ENCODE measurements at regions not wholly inside any gene's neighbourhood (a gene's known extent, or its start where the extent isn't known, plus 50 kb on each side); places are given as distances from the start of the nearest gene placed in this dataset.

- Histone ChIP-seq H3K27ac (ENCODE audit: low read depth, low read length) (no peak overlapping the region), H3K4me2 (ENCODE audit: low read length) (no peak overlapping the region), H3K9me3 (ENCODE audit: control insufficient read depth in 1 of 2, insufficient read depth in 1 of 2, low read depth in 1 of 2, low read length in 2 of 2) (peaks cover 0 to 6% of the 10 kb centered on the region in 2 experiments; a peak in 1 of 4 replicates), H3K9me2 (ENCODE audit: insufficient read depth) (no peaks in the 10 kb centered on the region), H3K4me3 (replicated peaks in 1 of 2; ENCODE audit: low read depth in 1 of 2, low read length in 2 of 2) (no peak overlapping the region), H3K79me2 (ENCODE audit: insufficient read depth, low read length) (no peaks in the 10 kb centered on the region), H4K20me1 (ENCODE audit: insufficient read depth) (no peaks in the 10 kb centered on the region), H2AFZ (ENCODE audit: low read depth, low read length, poor library complexity, severe bottlenecking) (no peak overlapping the region), H3K27me3 (ENCODE audit: insufficient read depth, low read length) (no peaks in the 10 kb centered on the region), H3K4me1 (ENCODE audit: control insufficient read depth in 1 of 2, insufficient read depth in 2 of 2, low read length in 2 of 2) (no peaks in the 10 kb centered on the region), H3K9ac (ENCODE audit: low read length) (no peak overlapping the region), H3K36me3 (ENCODE audit: control insufficient read depth in 1 of 2, insufficient read depth in 2 of 2, low read length in 2 of 2) (no peaks in the 10 kb centered on the region)
- DNase-seq (ENCODE audit: low read depth, low spot score), result no peak
- POLR2A ChIA-PET, result no interaction called here
- TF ChIP-seq POLR2A (IDR thresholded peaks at IDR 0.05; ENCODE audit: borderline replicate concordance, extremely low read depth, insufficient read depth, insufficient read length), result no peak
- TF ChIP-seq ZNF274 (IDR thresholded peaks at IDR 0.05; ENCODE audit: low read depth, low read length), result no peak
- TF ChIP-seq ELF1 (IDR thresholded peaks at IDR 0.05; ENCODE audit: borderline replicate concordance, low read depth), result no peak
- no peak for TF ChIP-seq YY1 (IDR thresholded peaks at IDR 0.05; ENCODE audit: extremely low read depth, insufficient replicate concordance, low read depth, low read length)
- no peak for TF ChIP-seq EZH2phosphoT487 (IDR thresholded peaks at IDR 0.05; ENCODE audit: borderline replicate concordance)
- TF ChIP-seq SIN3A (IDR thresholded peaks at IDR 0.05; ENCODE audit: low read depth), result no peak
- TF ChIP-seq CBX3 (IDR thresholded peaks at IDR 0.05; ENCODE audit: low read depth), result no peak
- no peak for TF ChIP-seq JUND (IDR thresholded peaks at IDR 0.05)
- no peak for TF ChIP-seq TCF7L2 (IDR thresholded peaks at IDR 0.05; ENCODE audit: borderline replicate concordance, extremely low read depth, insufficient read depth, insufficient read length)
- TF ChIP-seq EZH2 (IDR thresholded peaks at IDR 0.05), result no peak
- TF ChIP-seq, protein P1, sequence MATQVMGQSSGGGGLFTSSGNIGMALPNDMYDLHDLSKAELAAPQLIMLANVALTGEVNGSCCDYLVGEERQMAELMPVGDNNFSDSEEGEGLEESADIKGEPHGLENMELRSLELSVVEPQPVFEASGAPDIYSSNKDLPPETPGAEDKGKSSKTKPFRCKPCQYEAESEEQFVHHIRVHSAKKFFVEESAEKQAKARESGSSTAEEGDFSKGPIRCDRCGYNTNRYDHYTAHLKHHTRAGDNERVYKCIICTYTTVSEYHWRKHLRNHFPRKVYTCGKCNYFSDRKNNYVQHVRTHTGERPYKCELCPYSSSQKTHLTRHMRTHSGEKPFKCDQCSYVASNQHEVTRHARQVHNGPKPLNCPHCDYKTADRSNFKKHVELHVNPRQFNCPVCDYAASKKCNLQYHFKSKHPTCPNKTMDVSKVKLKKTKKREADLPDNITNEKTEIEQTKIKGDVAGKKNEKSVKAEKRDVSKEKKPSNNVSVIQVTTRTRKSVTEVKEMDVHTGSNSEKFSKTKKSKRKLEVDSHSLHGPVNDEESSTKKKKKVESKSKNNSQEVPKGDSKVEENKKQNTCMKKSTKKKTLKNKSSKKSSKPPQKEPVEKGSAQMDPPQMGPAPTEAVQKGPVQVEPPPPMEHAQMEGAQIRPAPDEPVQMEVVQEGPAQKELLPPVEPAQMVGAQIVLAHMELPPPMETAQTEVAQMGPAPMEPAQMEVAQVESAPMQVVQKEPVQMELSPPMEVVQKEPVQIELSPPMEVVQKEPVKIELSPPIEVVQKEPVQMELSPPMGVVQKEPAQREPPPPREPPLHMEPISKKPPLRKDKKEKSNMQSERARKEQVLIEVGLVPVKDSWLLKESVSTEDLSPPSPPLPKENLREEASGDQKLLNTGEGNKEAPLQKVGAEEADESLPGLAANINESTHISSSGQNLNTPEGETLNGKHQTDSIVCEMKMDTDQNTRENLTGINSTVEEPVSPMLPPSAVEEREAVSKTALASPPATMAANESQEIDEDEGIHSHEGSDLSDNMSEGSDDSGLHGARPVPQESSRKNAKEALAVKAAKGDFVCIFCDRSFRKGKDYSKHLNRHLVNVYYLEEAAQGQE (IDR thresholded peaks at IDR 0.05; ENCODE audit: low read depth), result no peak
- no peak for TF ChIP-seq RAD21 (IDR thresholded peaks at IDR 0.05; ENCODE audit: low read depth)
- no peak for TF ChIP-seq EGR1 (IDR thresholded peaks at IDR 0.05; ENCODE audit: low read depth)
- TF ChIP-seq ZFX (IDR thresholded peaks at IDR 0.05), result no peak
- TF ChIP-seq CEBPB (IDR thresholded peaks at IDR 0.05; ENCODE audit: low read depth), result no peak
- no peak for TF ChIP-seq ZBTB33 (IDR thresholded peaks at IDR 0.05; ENCODE audit: extremely low read depth, insufficient replicate concordance, low read length)
- TF ChIP-seq, protein P2, sequence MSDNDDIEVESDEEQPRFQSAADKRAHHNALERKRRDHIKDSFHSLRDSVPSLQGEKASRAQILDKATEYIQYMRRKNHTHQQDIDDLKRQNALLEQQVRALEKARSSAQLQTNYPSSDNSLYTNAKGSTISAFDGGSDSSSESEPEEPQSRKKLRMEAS (IDR thresholded peaks at IDR 0.05), result no peak
- TF ChIP-seq ATF3 (IDR thresholded peaks at IDR 0.05), result no peak
- no peak for TF ChIP-seq SRF (IDR thresholded peaks at IDR 0.05; ENCODE audit: low read depth)
- BruUV-seq (replicated peaks), result no TSS peak
- RAD21 ChIA-PET (ENCODE audit: low non-redundant PET in 1 of 2, low total read pairs in 2 of 2, uncharacterized antibody in 2 of 2, unreplicated experiment in 2 of 2), result no interaction called here
- intact Hi-C loops (cut with micrococcal nuclease), result no loop called here
- no peak for ATAC-seq
- CTCF ChIA-PET, result no interaction called here
Measured at GRCh38 chr2:75853436-75853835, 142.7 kb upstream of the GCFC2 start.
